GM18508 (cell line): ENCODE measurements at regions not wholly inside any gene's neighbourhood (a gene's known extent, or its start where the extent isn't known, plus 50 kb on each side); places are given as distances from the start of the nearest gene placed in this dataset.
"Not testable (repeated sequence)": the region's sequence is repeated elsewhere in the genome, so short reads cannot be mapped to it uniquely, and the experiment has no call there.

ENCODE experiments used
- ATAC-seq: cut with Tn5 transposase; IDR thresholded peaks from one replicate; pipeline ENCODE4 v1.9.1; 2021; ENCODE audit warnings: moderate number of reproducible peaks; ENCODE audit not compliant: insufficient read depth, unreplicated experiment

GRCh38 chr3:89740881-89741177, 633.4 kb downstream of the EPHA3 start:
- ATAC-seq, result no peak

GRCh38 chr3:89742546-89742945, 635.1 kb downstream of the EPHA3 start:
- no peak for ATAC-seq

- not testable (repeated sequence) for ATAC-seq
Measured at GRCh38 chr3:89747541-89748278, 640.3 kb downstream of the EPHA3 start.

GRCh38 chr3:89762405-89762804, 655.0 kb downstream of the EPHA3 start:
- ATAC-seq, result no peak

GRCh38 chr3:89783341-89783927, 676.0 kb downstream of the EPHA3 start:
- no peak for ATAC-seq

GRCh38 chr3:89787485-89787884, 680.1 kb downstream of the EPHA3 start:
- no peak for ATAC-seq

GRCh38 chr3:89787979-89788378, 680.6 kb downstream of the EPHA3 start:
- no peak for ATAC-seq

- ATAC-seq, result no peak
Measured at GRCh38 chr3:89795506-89795905, 688.1 kb downstream of the EPHA3 start.

GRCh38 chr3:89802881-89803280, 695.5 kb downstream of the EPHA3 start:
- no peak for ATAC-seq

- no peak for ATAC-seq
Measured at GRCh38 chr3:89803711-89804110, 696.3 kb downstream of the EPHA3 start.

- no peak for ATAC-seq
Measured at GRCh38 chr3:89806166-89806565, 698.7 kb downstream of the EPHA3 start.

GRCh38 chr3:89808680-89809197, 701.3 kb downstream of the EPHA3 start:
- ATAC-seq, result no peak

- ATAC-seq, result no peak
Measured at GRCh38 chr3:89813500-89813899, 706.1 kb downstream of the EPHA3 start.

GRCh38 chr3:89841041-89841440, 733.6 kb downstream of the EPHA3 start:
- ATAC-seq, result no peak

- no peak for ATAC-seq
Measured at GRCh38 chr3:89845053-89845452, 737.6 kb downstream of the EPHA3 start.

- no peak for ATAC-seq
Measured at GRCh38 chr3:89847955-89848354, 740.5 kb downstream of the EPHA3 start.

- ATAC-seq, result no peak
Measured at GRCh38 chr3:89851974-89852621, 744.7 kb downstream of the EPHA3 start.

- no peak for ATAC-seq
Measured at GRCh38 chr3:89859757-89860156, 752.3 kb downstream of the EPHA3 start.

- no peak for ATAC-seq
Measured at GRCh38 chr3:89867286-89867685, 759.9 kb downstream of the EPHA3 start.

- ATAC-seq, result no peak
Measured at GRCh38 chr3:89876116-89876515, 768.7 kb downstream of the EPHA3 start.

- ATAC-seq, result no peak
Measured at GRCh38 chr3:89877230-89877629, 769.8 kb downstream of the EPHA3 start.

GRCh38 chr3:89889386-89889785, 782.0 kb downstream of the EPHA3 start:
- ATAC-seq, result no peak
